ENCODE measurements at regions not wholly inside any gene's neighbourhood (a gene's known extent, or its start where the extent isn't known, plus 50 kb on each side); places are given as distances from the start of the nearest gene placed in this dataset.

DNA sequence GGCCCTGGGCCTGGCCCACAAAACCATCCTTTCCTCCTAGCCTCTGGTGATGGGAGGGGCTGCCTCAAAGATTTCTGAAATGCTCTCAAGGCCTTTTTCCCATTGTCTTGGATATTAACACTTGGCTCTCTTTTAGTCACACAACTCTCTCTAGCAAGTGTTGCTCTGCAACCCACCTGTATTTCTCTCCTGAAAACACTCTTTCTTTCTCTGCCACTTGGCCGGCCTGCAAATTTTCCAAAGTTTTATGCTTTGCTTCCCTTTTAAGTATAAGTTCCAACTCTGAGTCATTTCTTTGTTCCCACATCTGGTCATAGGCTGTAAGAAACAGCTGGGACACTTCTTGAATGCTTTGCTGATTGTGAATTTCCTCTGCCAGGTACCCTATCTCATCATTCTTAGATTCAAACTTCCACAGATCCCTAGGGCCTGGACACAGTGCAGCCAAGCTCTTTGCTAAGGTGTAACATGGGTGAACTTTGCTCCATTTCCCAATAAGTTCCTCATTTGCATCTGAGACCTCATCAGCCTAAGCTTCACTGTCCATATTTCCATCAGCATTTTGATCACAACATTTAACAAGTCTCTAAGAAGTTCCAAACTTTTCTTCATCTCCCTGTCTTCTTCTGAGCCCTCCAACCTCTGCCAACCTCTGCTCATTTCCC is 93.8 kb downstream of the TRIM29 start:
- no peaks in the 10 kb centered on the region; a peak in 1 of 5 replicates for H3K27me3 ChIP-seq (ENCODE audit: control insufficient read depth in 1 of 2, insufficient read depth in 2 of 2, low read length in 2 of 2)
- no peak for TF ChIP-seq CREM (IDR thresholded peaks at IDR 0.05)
- no peak for TF ChIP-seq CREM (CRISPR knock-in tag; IDR thresholded peaks at IDR 0.05)
- TF ChIP-seq PCBP2 (optimal IDR thresholded peaks at IDR 0.05; ENCODE audit: low read depth, low read length, poor library complexity, severe bottlenecking) = no peak
- TF ChIP-seq PHF8 (CRISPR knock-in tag; IDR thresholded peaks at IDR 0.05) = no peak
- WGBS (ENCODE audit: low lambda C conversion rate) = 100% methylated on average over 1 of the region's 1 CpG
- no peak overlapping the region for H3K27ac ChIP-seq (ENCODE audit: extremely low read length, insufficient read depth, low read length)
- no peak overlapping the region for H3K4me2 ChIP-seq (ENCODE audit: low read depth, low read length)
- no peaks in the 10 kb centered on the region for H3K79me2 ChIP-seq (ENCODE audit: insufficient read depth, low read length)
- no peak for DNase-seq (ENCODE audit: low spot score)
- H3K9ac ChIP-seq (ENCODE audit: insufficient read depth, low read depth, low read length) = no peak overlapping the region
- no peak overlapping the region for H2AFZ ChIP-seq (ENCODE audit: low read length)
- H3K36me3 ChIP-seq (replicated peaks in 1 of 2; ENCODE audit: control insufficient read depth in 1 of 2, insufficient read depth in 2 of 2, low read length in 2 of 2) = no peaks in the 10 kb centered on the region
- intact Hi-C loops (cut with micrococcal nuclease; ENCODE audit: unreplicated experiment) (no loop called here), in situ Hi-C loops (cut with HindIII; ENCODE audit: extremely low pct_ligation_motif_present, low pct_unique_long_range_greater_than_20kb) (no loop called here)
- H3K4me3 ChIP-seq (replicated peaks in 1 of 3; ENCODE audit: insufficient read depth in 1 of 3, low read depth in 2 of 3, low read length in 3 of 3) = no peak overlapping the region
- ChIA-PET CTCF (ENCODE audit: low intra/inter-chr PET ratio, low total read pairs) (no interaction called here), POLR2A (no interaction called here)
- no TSS peak for BruUV-seq (replicated peaks)
- peaks cover 9% of the 10 kb centered on the region for H3K9me3 ChIP-seq (ENCODE audit: low read length)
- no peaks in the 10 kb centered on the region for H3K4me1 ChIP-seq (ENCODE audit: insufficient read depth, low read length)
- ATAC-seq = no peak
- H4K20me1 ChIP-seq (ENCODE audit: insufficient read depth, low read length) = no peaks in the 10 kb centered on the region
- no peak for FAIRE-seq

- Histone ChIP-seq H3K4me1 (ENCODE audit: insufficient read depth, low read length) (no peaks in the 10 kb centered on the region), H3K9ac (ENCODE audit: insufficient read depth, low read depth, low read length) (no peak overlapping the region), H3K9me3 (ENCODE audit: low read length) (peaks cover 9% of the 10 kb centered on the region), H2AFZ (ENCODE audit: low read length) (no peak overlapping the region), H3K36me3 (replicated peaks in 1 of 2; ENCODE audit: control insufficient read depth in 1 of 2, insufficient read depth in 2 of 2, low read length in 2 of 2) (no peaks in the 10 kb centered on the region), H3K4me3 (replicated peaks in 1 of 3; ENCODE audit: insufficient read depth in 1 of 3, low read depth in 2 of 3, low read length in 3 of 3) (no peak overlapping the region), H3K27ac (ENCODE audit: extremely low read length, insufficient read depth, low read length) (no peak overlapping the region), H3K4me2 (ENCODE audit: low read depth, low read length) (no peak overlapping the region), H4K20me1 (ENCODE audit: insufficient read depth, low read length) (no peaks in the 10 kb centered on the region), H3K27me3 (ENCODE audit: control insufficient read depth in 1 of 2, insufficient read depth in 2 of 2, low read length in 2 of 2) (no peaks in the 10 kb centered on the region; a peak in 1 of 5 replicates), H3K79me2 (ENCODE audit: insufficient read depth, low read length) (no peaks in the 10 kb centered on the region)
- BruUV-seq (replicated peaks) = no TSS peak
- in situ Hi-C loops (cut with HindIII; ENCODE audit: extremely low pct_ligation_motif_present, low pct_unique_long_range_greater_than_20kb) (no loop called here), intact Hi-C loops (cut with micrococcal nuclease; ENCODE audit: unreplicated experiment) (no loop called here)
- WGBS (ENCODE audit: low lambda C conversion rate) = 25% methylated on average over 4 of the region's 4 CpGs
- DNase-seq (ENCODE audit: low spot score) (no peak), FAIRE-seq (no peak), ATAC-seq (no peak)
- ChIA-PET POLR2A (no interaction called here), CTCF (ENCODE audit: low intra/inter-chr PET ratio, low total read pairs) (no interaction called here)
- no peak for TF ChIP-seq ZNF138 (CRISPR knock-in tag; IDR thresholded peaks at IDR 0.05; ENCODE audit: low read depth)
- no peak for TF ChIP-seq MAFF (IDR thresholded peaks at IDR 0.05; ENCODE audit: low read depth, low read length)
- no peak for TF ChIP-seq EP300 (IDR thresholded peaks at IDR 0.05; ENCODE audit: low read depth in 2 of 2, low read length in 2 of 2)
- TF ChIP-seq EP300 (CRISPR knock-in tag; IDR thresholded peaks at IDR 0.05; ENCODE audit: borderline replicate concordance) = no peak
- no peak for TF ChIP-seq REXO4 (CRISPR knock-in tag; IDR thresholded peaks at IDR 0.05; ENCODE audit: borderline replicate concordance)
- TF ChIP-seq ZBTB42 (CRISPR knock-in tag; IDR thresholded peaks at IDR 0.05) = no peak
- TF ChIP-seq AKNA (CRISPR knock-in tag; IDR thresholded peaks at IDR 0.05; ENCODE audit: borderline replicate concordance) = no peak
- no peak for TF ChIP-seq SMARCC2 (IDR thresholded peaks at IDR 0.05)
- no peak for TF ChIP-seq JUN (CRISPR knock-in tag; IDR thresholded peaks at IDR 0.05)
- TF ChIP-seq NFE2L2 (IDR thresholded peaks at IDR 0.05; ENCODE audit: low read length) = no peak
Observed at GRCh38 chr11:120043328-120043945, 94.5 kb downstream of the TRIM29 start.

All from HepG2 (cell line).